Liver (tissue), 8 donors: ENCODE measurements at regions not wholly inside any gene's neighbourhood (a gene's known extent, or its start where the extent isn't known, plus 50 kb on each side); places are given as distances from the start of the nearest gene placed in this dataset.

Experiments
- DNase-seq: peaks from one replicate; pipeline ENCODE4 v3.0.0-alpha.2; 2017; ENCODE audit warnings: low spot score
- H3K27ac ChIP-seq, 2 donors: one replicate each; pipeline ENCODE4 v1.7.0; 2013; ENCODE audit warnings: inconsistent platforms in 2 of 2, low read length in 2 of 2, control low read depth in 1 of 2, low read depth in 1 of 2, mild to moderate bottlenecking in 1 of 2
- H3K27me3 ChIP-seq, 4 donors: one replicate each; pipeline versions ENCODE4 v1.6.1 to v1.7.0; 2013; ENCODE audit warnings: low read length in 3 of 4, inconsistent platforms in 1 of 4, mild to moderate bottlenecking in 1 of 4, moderate library complexity in 1 of 4; ENCODE audit not compliant: control insufficient read depth in 4 of 4, insufficient read depth in 4 of 4
- H3K36me3 ChIP-seq, 4 donors: one replicate each; pipeline versions ENCODE4 v1.6.1 to v1.7.0; 2013; ENCODE audit warnings: low read length in 3 of 4, mild to moderate bottlenecking in 3 of 4, low read depth in 1 of 4, moderate library complexity in 1 of 4; ENCODE audit not compliant: control insufficient read depth in 4 of 4, insufficient read depth in 3 of 4
- H3K4me1 ChIP-seq, 4 donors: one replicate each; pipeline versions ENCODE4 v1.6.1 to v1.7.0; 2013; ENCODE audit warnings: low read length in 3 of 4, mild to moderate bottlenecking in 3 of 4, moderate library complexity in 1 of 4; ENCODE audit not compliant: control insufficient read depth in 4 of 4, insufficient read depth in 4 of 4
- H3K4me3 ChIP-seq, 3 donors: one replicate each; pipeline versions ENCODE4 v1.6.1 to v1.7.0; 2013; ENCODE audit warnings: low read length in 3 of 3, control low read depth in 1 of 3, low read depth in 1 of 3, mild to moderate bottlenecking in 1 of 3
- H3K9ac ChIP-seq, 2 donors: one replicate each; pipeline ENCODE4 v1.7.0; 2013; ENCODE audit warnings: low read length in 2 of 2, mild to moderate bottlenecking in 2 of 2, moderate library complexity in 2 of 2, control low read depth in 1 of 2, low read depth in 1 of 2
- H3K9me3 ChIP-seq, 4 donors: one replicate each; pipeline versions ENCODE4 v1.6.1 to v1.7.0; 2013; ENCODE audit warnings: low read length in 3 of 4; ENCODE audit not compliant: control insufficient read depth in 4 of 4
- FOXA1 ChIP-seq: IDR thresholded peaks from 2 replicates; pipeline ENCODE4 v1.6.1; 2016; ENCODE audit warnings: antibody characterized with exemption
- FOXA2 ChIP-seq: IDR thresholded peaks from 2 replicates; pipeline ENCODE4 v1.6.1; 2016; ENCODE audit warnings: antibody characterized with exemption
- GABPA ChIP-seq, 2 donors: IDR thresholded peaks in 1 of 2; conservative IDR thresholded peaks in 1 of 2; 2 replicates each; pipeline ENCODE4 v1.6.1; 2016; ENCODE audit warnings: antibody characterized with exemption in 2 of 2, mild to moderate bottlenecking in 1 of 2, moderate library complexity in 1 of 2
- HNF4A ChIP-seq, 2 donors: conservative IDR thresholded peaks; 2 replicates each; pipeline ENCODE4 v1.6.1; 2016; ENCODE audit warnings: antibody characterized with exemption in 2 of 2, mild to moderate bottlenecking in 2 of 2
- HNF4G ChIP-seq: IDR thresholded peaks from 2 replicates; pipeline ENCODE4 v1.6.1; 2016; ENCODE audit warnings: antibody characterized with exemption
- NR2F2 ChIP-seq: IDR thresholded peaks from 2 replicates; pipeline ENCODE4 v1.6.1; 2016; ENCODE audit warnings: antibody characterized with exemption
- RAD21 ChIP-seq, 2 donors: IDR thresholded peaks; 2 replicates each; pipeline ENCODE4 v1.6.1; 2016; ENCODE audit warnings: antibody characterized with exemption in 2 of 2, mild to moderate bottlenecking in 2 of 2
- RXRA ChIP-seq, 2 donors: IDR thresholded peaks; 2 replicates each; pipeline ENCODE4 v1.6.1; 2017 to 2018; ENCODE audit warnings: antibody characterized with exemption in 2 of 2, mild to moderate bottlenecking in 1 of 2
- SP1 ChIP-seq: IDR thresholded peaks from 2 replicates; pipeline ENCODE4 v1.6.1; 2018; ENCODE audit warnings: antibody characterized with exemption, mild to moderate bottlenecking
- YY1 ChIP-seq: IDR thresholded peaks from 2 replicates; pipeline ENCODE4 v1.6.1; 2016; ENCODE audit warnings: antibody characterized with exemption, mild to moderate bottlenecking
- WGBS: extraction: QIAGEN DNeasy Blood & Tissue Kit; methylation state at CpG from one replicate; pipeline ENCODE4 v1.1.7; 2013; 5-methylcytosine and 5-hydroxymethylcytosine counted together
- TF ChIP-seq, protein P1 (sequence below): IDR thresholded peaks from 2 replicates; pipeline ENCODE4 v1.6.1; 2016; ENCODE audit warnings: antibody characterized with exemption
- TF ChIP-seq, protein P2 (sequence below): IDR thresholded peaks from 2 replicates; pipeline ENCODE4 v1.6.1; 2016; ENCODE audit warnings: antibody characterized with exemption
- TF ChIP-seq, protein P3 (sequence below): IDR thresholded peaks from 2 replicates; pipeline ENCODE4 v1.6.1; 2016; ENCODE audit warnings: antibody characterized with exemption, mild to moderate bottlenecking
- TF ChIP-seq, protein P4 (sequence below): IDR thresholded peaks from 2 replicates; pipeline ENCODE4 v1.6.1; 2016; ENCODE audit warnings: antibody characterized with exemption
- TF ChIP-seq, protein P5 (sequence below): fragments of 150-350 bp; IDR thresholded peaks from 2 replicates; pipeline ENCODE4 v1.5.1; 2017; ENCODE audit warnings: improper control_type of control experiment, low read depth, low read length; ENCODE audit not compliant: missing input control
- donor health status: healthy.
- donor health status: healthy.
- donor health status: healthy.
- donor health status: healthy.
- donor health status: healthy.

DNA sequence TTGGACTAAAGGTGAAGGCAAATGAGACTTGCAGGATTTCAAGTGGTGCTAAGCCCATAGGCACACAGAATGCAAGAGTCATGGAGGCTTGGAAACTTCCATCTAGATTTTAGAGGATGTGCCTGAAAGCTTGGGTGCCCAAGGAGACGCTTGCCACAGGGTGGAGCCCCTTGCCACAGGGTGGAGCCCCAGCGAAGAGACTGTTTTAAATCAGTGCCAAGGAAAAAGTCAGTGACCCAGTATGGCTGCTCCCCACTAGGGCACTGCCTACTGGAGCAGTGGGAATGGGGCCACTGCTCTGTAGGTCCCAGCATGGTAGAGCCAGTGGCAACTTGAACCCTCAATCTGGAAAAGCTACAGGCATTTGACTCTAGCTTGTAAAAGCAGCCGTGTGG is 794.2 kb upstream of the LCORL start:
- Histone ChIP-seq H3K4me1 (peaks cover 0 to 6% (median 0%) of the 10 kb centered on the region in 4 donors), H3K36me3 (no peaks in the 10 kb centered on the region), H3K4me3 (no peak overlapping the region), H3K9me3 (no peaks in the 10 kb centered on the region), H3K27ac (no peak overlapping the region), H3K27me3 (no peaks in the 10 kb centered on the region), H3K9ac (no peak overlapping the region)
- 85% methylated on average over 3 of the region's 3 CpGs for WGBS
- TF ChIP-seq SP1, result no peak
- no peak for TF ChIP-seq HNF4G
- no peak for TF ChIP-seq NR2F2
- no peak for TF ChIP-seq FOXA1
- no peak for TF ChIP-seq GABPA (IDR thresholded peaks at IDR 0.05 in 1 of 2, conservative IDR thresholded peaks at IDR 0.05 in 1 of 2)
- TF ChIP-seq, protein P1, sequence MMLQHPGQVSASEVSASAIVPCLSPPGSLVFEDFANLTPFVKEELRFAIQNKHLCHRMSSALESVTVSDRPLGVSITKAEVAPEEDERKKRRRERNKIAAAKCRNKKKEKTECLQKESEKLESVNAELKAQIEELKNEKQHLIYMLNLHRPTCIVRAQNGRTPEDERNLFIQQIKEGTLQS, result no peak
- no peak for DNase-seq

DNA sequence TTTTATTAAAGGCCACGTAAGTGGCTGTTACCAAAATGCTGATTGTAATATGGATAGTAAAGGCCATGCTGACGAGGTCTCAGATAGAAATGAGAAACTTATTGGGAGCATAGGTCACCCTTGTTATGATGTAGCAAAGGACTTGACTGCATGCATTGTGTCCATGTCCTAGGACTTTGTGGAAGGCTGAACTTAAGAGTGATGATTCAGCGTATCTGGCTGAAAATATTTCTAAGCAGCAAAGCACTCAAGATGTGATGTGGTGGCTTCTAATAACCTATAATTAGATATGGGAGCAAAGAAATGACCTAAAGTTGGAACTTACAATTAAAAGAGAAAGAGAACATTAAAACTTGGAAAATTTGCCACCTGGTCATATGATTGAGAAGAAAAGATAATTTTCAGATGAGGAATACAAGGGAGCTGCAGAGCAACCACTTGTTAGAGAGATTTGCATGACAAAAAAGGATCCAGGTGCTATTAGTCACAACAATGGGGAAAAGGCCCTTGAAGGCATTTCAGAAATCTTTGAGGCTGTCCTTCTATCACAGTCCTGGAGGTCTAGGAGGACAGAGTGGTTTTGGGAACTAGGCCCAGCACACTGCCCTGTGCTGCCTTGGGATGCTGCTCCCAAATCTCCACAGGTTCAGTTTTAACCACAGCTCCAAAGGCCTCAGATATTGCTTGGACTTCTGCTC is 793.7 kb upstream of the LCORL start:
- no peak for DNase-seq
- Histone ChIP-seq H3K27ac (no peak overlapping the region), H3K9me3 (no peaks in the 10 kb centered on the region), H3K27me3 (no peaks in the 10 kb centered on the region), H3K36me3 (no peaks in the 10 kb centered on the region), H3K4me1 (peaks cover 0 to 6% (median 0%) of the 10 kb centered on the region in 4 donors), H3K4me3 (no peak overlapping the region), H3K9ac (no peak overlapping the region)
- TF ChIP-seq HNF4A (conservative IDR thresholded peaks at IDR 0.05) (no peak), RAD21 (IDR thresholded peaks at IDR 0.05) (no peak), NR2F2 (no peak), HNF4G (no peak), RXRA (IDR thresholded peaks at IDR 0.05) (no peak), YY1 (no peak), SP1 (no peak), GABPA (IDR thresholded peaks at IDR 0.05 in 1 of 2, conservative IDR thresholded peaks at IDR 0.05 in 1 of 2) (no peak), FOXA2 (no peak), FOXA1 (no peak)
- TF ChIP-seq, protein P1, result no peak
- TF ChIP-seq, protein P2, sequence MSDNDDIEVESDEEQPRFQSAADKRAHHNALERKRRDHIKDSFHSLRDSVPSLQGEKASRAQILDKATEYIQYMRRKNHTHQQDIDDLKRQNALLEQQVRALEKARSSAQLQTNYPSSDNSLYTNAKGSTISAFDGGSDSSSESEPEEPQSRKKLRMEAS, result no peak
- TF ChIP-seq, protein P3, sequence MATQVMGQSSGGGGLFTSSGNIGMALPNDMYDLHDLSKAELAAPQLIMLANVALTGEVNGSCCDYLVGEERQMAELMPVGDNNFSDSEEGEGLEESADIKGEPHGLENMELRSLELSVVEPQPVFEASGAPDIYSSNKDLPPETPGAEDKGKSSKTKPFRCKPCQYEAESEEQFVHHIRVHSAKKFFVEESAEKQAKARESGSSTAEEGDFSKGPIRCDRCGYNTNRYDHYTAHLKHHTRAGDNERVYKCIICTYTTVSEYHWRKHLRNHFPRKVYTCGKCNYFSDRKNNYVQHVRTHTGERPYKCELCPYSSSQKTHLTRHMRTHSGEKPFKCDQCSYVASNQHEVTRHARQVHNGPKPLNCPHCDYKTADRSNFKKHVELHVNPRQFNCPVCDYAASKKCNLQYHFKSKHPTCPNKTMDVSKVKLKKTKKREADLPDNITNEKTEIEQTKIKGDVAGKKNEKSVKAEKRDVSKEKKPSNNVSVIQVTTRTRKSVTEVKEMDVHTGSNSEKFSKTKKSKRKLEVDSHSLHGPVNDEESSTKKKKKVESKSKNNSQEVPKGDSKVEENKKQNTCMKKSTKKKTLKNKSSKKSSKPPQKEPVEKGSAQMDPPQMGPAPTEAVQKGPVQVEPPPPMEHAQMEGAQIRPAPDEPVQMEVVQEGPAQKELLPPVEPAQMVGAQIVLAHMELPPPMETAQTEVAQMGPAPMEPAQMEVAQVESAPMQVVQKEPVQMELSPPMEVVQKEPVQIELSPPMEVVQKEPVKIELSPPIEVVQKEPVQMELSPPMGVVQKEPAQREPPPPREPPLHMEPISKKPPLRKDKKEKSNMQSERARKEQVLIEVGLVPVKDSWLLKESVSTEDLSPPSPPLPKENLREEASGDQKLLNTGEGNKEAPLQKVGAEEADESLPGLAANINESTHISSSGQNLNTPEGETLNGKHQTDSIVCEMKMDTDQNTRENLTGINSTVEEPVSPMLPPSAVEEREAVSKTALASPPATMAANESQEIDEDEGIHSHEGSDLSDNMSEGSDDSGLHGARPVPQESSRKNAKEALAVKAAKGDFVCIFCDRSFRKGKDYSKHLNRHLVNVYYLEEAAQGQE, result no peak
- TF ChIP-seq, protein P4, sequence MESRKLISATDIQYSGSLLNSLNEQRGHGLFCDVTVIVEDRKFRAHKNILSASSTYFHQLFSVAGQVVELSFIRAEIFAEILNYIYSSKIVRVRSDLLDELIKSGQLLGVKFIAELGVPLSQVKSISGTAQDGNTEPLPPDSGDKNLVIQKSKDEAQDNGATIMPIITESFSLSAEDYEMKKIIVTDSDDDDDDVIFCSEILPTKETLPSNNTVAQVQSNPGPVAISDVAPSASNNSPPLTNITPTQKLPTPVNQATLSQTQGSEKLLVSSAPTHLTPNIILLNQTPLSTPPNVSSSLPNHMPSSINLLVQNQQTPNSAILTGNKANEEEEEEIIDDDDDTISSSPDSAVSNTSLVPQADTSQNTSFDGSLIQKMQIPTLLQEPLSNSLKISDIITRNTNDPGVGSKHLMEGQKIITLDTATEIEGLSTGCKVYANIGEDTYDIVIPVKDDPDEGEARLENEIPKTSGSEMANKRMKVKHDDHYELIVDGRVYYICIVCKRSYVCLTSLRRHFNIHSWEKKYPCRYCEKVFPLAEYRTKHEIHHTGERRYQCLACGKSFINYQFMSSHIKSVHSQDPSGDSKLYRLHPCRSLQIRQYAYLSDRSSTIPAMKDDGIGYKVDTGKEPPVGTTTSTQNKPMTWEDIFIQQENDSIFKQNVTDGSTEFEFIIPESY, result no peak
- TF ChIP-seq, protein P5, sequence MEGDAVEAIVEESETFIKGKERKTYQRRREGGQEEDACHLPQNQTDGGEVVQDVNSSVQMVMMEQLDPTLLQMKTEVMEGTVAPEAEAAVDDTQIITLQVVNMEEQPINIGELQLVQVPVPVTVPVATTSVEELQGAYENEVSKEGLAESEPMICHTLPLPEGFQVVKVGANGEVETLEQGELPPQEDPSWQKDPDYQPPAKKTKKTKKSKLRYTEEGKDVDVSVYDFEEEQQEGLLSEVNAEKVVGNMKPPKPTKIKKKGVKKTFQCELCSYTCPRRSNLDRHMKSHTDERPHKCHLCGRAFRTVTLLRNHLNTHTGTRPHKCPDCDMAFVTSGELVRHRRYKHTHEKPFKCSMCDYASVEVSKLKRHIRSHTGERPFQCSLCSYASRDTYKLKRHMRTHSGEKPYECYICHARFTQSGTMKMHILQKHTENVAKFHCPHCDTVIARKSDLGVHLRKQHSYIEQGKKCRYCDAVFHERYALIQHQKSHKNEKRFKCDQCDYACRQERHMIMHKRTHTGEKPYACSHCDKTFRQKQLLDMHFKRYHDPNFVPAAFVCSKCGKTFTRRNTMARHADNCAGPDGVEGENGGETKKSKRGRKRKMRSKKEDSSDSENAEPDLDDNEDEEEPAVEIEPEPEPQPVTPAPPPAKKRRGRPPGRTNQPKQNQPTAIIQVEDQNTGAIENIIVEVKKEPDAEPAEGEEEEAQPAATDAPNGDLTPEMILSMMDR, result no peak
- WGBS, result 57% methylated on average over 3 of the region's 3 CpGs
